ENCODE measurements at regions not wholly inside any gene's neighbourhood (a gene's known extent, or its start where the extent isn't known, plus 50 kb on each side); places are given as distances from the start of the nearest gene placed in this dataset.
A peak's percentile ranks its signal among the peaks of the same experiment; 100 is the strongest.
"Not testable (repeated sequence)": the region's sequence is repeated elsewhere in the genome, so short reads cannot be mapped to it uniquely, and the experiment has no call there.

GRCh38 chr7:82624337-82624736 lies 180.8 kb upstream of the CACNA2D1 start:
- no peak for DNase-seq

- no peak for DNase-seq
Measured at GRCh38 chr7:82623812-82624211, 180.2 kb upstream of the CACNA2D1 start.

- no peak for DNase-seq
Measured at GRCh38 chr7:82617156-82617555, 173.6 kb upstream of the CACNA2D1 start.

GRCh38 chr7:82616059-82616728 lies 172.6 kb upstream of the CACNA2D1 start:
- no peak for DNase-seq

GRCh38 chr7:82615527-82615926 lies 171.9 kb upstream of the CACNA2D1 start:
- no peak for DNase-seq

- DNase-seq: no peak
Measured at GRCh38 chr7:82609746-82610145, 166.2 kb upstream of the CACNA2D1 start.

- DNase-seq: no peak
Measured at GRCh38 chr7:82605247-82605864, 161.8 kb upstream of the CACNA2D1 start.

- no peak for DNase-seq
Measured at GRCh38 chr7:82602066-82602465, 158.5 kb upstream of the CACNA2D1 start.

- no peak for DNase-seq
Measured at GRCh38 chr7:82600531-82600930, 157.0 kb upstream of the CACNA2D1 start.

- DNase-seq: no peak
Measured at GRCh38 chr7:82599895-82600294, 156.3 kb upstream of the CACNA2D1 start.

- DNase-seq: no peak
Measured at GRCh38 chr7:82598958-82599357, 155.4 kb upstream of the CACNA2D1 start.

GRCh38 chr7:82595795-82596194 lies 152.2 kb upstream of the CACNA2D1 start:
- not testable (repeated sequence) for DNase-seq

GRCh38 chr7:82595176-82595575 lies 151.6 kb upstream of the CACNA2D1 start:
- no peak for DNase-seq

GRCh38 chr7:82594665-82595064 lies 151.1 kb upstream of the CACNA2D1 start:
- DNase-seq: no peak

GRCh38 chr7:82593780-82594179 lies 150.2 kb upstream of the CACNA2D1 start:
- no peak for DNase-seq

GRCh38 chr7:82592416-82592815 lies 148.8 kb upstream of the CACNA2D1 start:
- no peak for DNase-seq

GRCh38 chr7:82579047-82579446 lies 135.5 kb upstream of the CACNA2D1 start:
- DNase-seq: no peak

- no peak for DNase-seq
Measured at GRCh38 chr7:82578430-82578829, 134.9 kb upstream of the CACNA2D1 start.

GRCh38 chr7:82572195-82572880 lies 128.8 kb upstream of the CACNA2D1 start:
- DNase-seq: peak; percentile 62

GRCh38 chr7:82571047-82571446 lies 127.5 kb upstream of the CACNA2D1 start:
- DNase-seq: not testable (repeated sequence)

- no peak for DNase-seq
Measured at GRCh38 chr7:82567841-82568240, 124.3 kb upstream of the CACNA2D1 start.

GRCh38 chr7:82567356-82567755 lies 123.8 kb upstream of the CACNA2D1 start:
- no peak for DNase-seq

- DNase-seq: no peak
Measured at GRCh38 chr7:82566752-82567151, 123.2 kb upstream of the CACNA2D1 start.

- no peak for DNase-seq
Measured at GRCh38 chr7:82562716-82563404, 119.3 kb upstream of the CACNA2D1 start.

Data from CD4-positive, alpha-beta T cell treated with Interleukin-6 for 4 hours (primary cell).